MM.1S (cell line): ENCODE measurements at regions not wholly inside any gene's neighbourhood (a gene's known extent, or its start where the extent isn't known, plus 50 kb on each side); places are given as distances from the start of the nearest gene placed in this dataset.

Experiments used
- DNase-seq: peaks from one replicate; pipeline ENCODE4 v3.0.0-alpha.2; 2015
- H2AFZ ChIP-seq: fragments of 300-600 bp; sonication (generic); 2 replicates; pipeline ENCODE4 v1.6.0; 2016; ENCODE audit warnings: antibody characterized with exemption, low read length
- H3F3A ChIP-seq: fragments of 300-600 bp; sonication (generic); 2 replicates; pipeline ENCODE4 v1.6.1; 2016; ENCODE audit warnings: mild to moderate bottlenecking, antibody characterized with exemption, low read length, moderate library complexity, mixed read lengths; ENCODE audit not compliant: insufficient read depth
- H3K27ac ChIP-seq: fragments of 300-600 bp; sonication (generic); 2 replicates; pipeline ENCODE4 v1.5.1; 2016; ENCODE audit warnings: mild to moderate bottlenecking, low read length
- H3K27me3 ChIP-seq: fragments of 300-600 bp; sonication (generic); replicated peaks from 2 replicates; pipeline ENCODE4 v1.6.0; 2016; ENCODE audit warnings: low read length; ENCODE audit not compliant: insufficient read depth
- H3K36me3 ChIP-seq: fragments of 300-600 bp; sonication (generic); replicated peaks from 2 replicates; pipeline ENCODE4 v1.6.1; 2016; ENCODE audit warnings: mild to moderate bottlenecking, low read length, mixed read lengths; ENCODE audit not compliant: insufficient read depth
- H3K4me1 ChIP-seq: fragments of 300-600 bp; sonication (generic); 2 replicates; pipeline ENCODE4 v1.6.1; 2016; ENCODE audit warnings: low read length, mixed read lengths
- H3K4me2 ChIP-seq: fragments of 300-600 bp; sonication (generic); 2 replicates; pipeline ENCODE4 v1.6.0; 2016; ENCODE audit warnings: low read depth, low read length
- H3K4me3 ChIP-seq: fragments of 300-600 bp; sonication (generic); 2 replicates; pipeline ENCODE4 v1.5.1; 2016; ENCODE audit warnings: low read length, mixed read lengths
- H3K79me2 ChIP-seq: fragments of 300-600 bp; sonication (generic); 2 replicates; pipeline ENCODE4 v1.6.1; 2016; ENCODE audit warnings: mixed run types, low read length, mixed read lengths
- H3K9ac ChIP-seq: fragments of 300-600 bp; sonication (generic); 2 replicates; pipeline ENCODE4 v1.6.1; 2016; ENCODE audit warnings: low read length, mixed read lengths
- H3K9me2 ChIP-seq: fragments of 300-600 bp; sonication (generic); replicated peaks from 2 replicates; pipeline ENCODE4 v1.6.1; 2016; ENCODE audit warnings: mild to moderate bottlenecking, low read length, mixed read lengths; ENCODE audit not compliant: insufficient read depth
- H3K9me3 ChIP-seq: fragments of 300-600 bp; sonication (generic); replicated peaks from 2 replicates; pipeline ENCODE4 v1.6.1; 2016; ENCODE audit warnings: mild to moderate bottlenecking, low read length, mixed read lengths; ENCODE audit not compliant: insufficient read depth
- H4K20me1 ChIP-seq: fragments of 300-600 bp; sonication (generic); 2 replicates; pipeline ENCODE4 v1.6.1; 2016; ENCODE audit warnings: mild to moderate bottlenecking, low read length, moderate library complexity, mixed read lengths; ENCODE audit not compliant: insufficient read depth
- CTCF ChIP-seq: fragments of 300-600 bp; sonication (generic); IDR thresholded peaks from 2 replicates; pipeline ENCODE4 v1.5.1; 2016; ENCODE audit warnings: antibody characterized with exemption, low read length, mixed read lengths
- EZH2 ChIP-seq: fragments of 300-600 bp; sonication (generic); optimal IDR thresholded peaks from 2 replicates; pipeline ENCODE3; 2017; ENCODE audit warnings: low read depth, mild to moderate bottlenecking, antibody characterized with exemption, low read length, mixed read lengths
- EZH2phosphoT487 ChIP-seq: fragments of 300-600 bp; sonication (generic); IDR thresholded peaks from 2 replicates; pipeline ENCODE4 v1.6.1; 2018; ENCODE audit warnings: antibody characterized with exemption, low read length

- H3K9me3 ChIP-seq = no peaks in the 10 kb centered on the region
- TF ChIP-seq EZH2phosphoT487 (no peak), CTCF (no peak), EZH2 (no peak)
- H3K36me3 ChIP-seq = no peaks in the 10 kb centered on the region
- no peak overlapping the region for H3K27ac ChIP-seq
- no peak overlapping the region for H3K9ac ChIP-seq
- no peak overlapping the region for H2AFZ ChIP-seq
- H3K4me3 ChIP-seq = no peak overlapping the region
- no peaks in the 10 kb centered on the region for H3F3A ChIP-seq
- H3K79me2 ChIP-seq = no peaks in the 10 kb centered on the region
- no peaks in the 10 kb centered on the region for H3K4me1 ChIP-seq
- no peak overlapping the region for H3K4me2 ChIP-seq
- H3K9me2 ChIP-seq = no peaks in the 10 kb centered on the region
- no peaks in the 10 kb centered on the region for H3K27me3 ChIP-seq
- no peak for DNase-seq
- no peaks in the 10 kb centered on the region for H4K20me1 ChIP-seq
These were observed 516.3 kb downstream of the SLITRK6 start for GRCh38 chr13:85282876-85283275.

- H3K79me2 ChIP-seq = no peaks in the 10 kb centered on the region
- no peak overlapping the region for H3K4me3 ChIP-seq
- no peak for DNase-seq
- no peaks in the 10 kb centered on the region for H4K20me1 ChIP-seq
- no peak overlapping the region for H2AFZ ChIP-seq
- H3K9ac ChIP-seq = no peak overlapping the region
- H3K4me2 ChIP-seq = no peak overlapping the region
- TF ChIP-seq EZH2 (no peak), CTCF (no peak), EZH2phosphoT487 (no peak)
- no peaks in the 10 kb centered on the region for H3K9me3 ChIP-seq
- no peaks in the 10 kb centered on the region for H3K4me1 ChIP-seq
- no peaks in the 10 kb centered on the region for H3K9me2 ChIP-seq
- no peaks in the 10 kb centered on the region for H3F3A ChIP-seq
- H3K27ac ChIP-seq = no peak overlapping the region
- H3K27me3 ChIP-seq = no peaks in the 10 kb centered on the region
- no peaks in the 10 kb centered on the region for H3K36me3 ChIP-seq
These were observed 520.4 kb downstream of the SLITRK6 start for GRCh38 chr13:85278851-85279250.

- no peak overlapping the region for H3K27ac ChIP-seq
- no peak for DNase-seq
- H2AFZ ChIP-seq = no peak overlapping the region
These were observed 521.5 kb downstream of the SLITRK6 start for GRCh38 chr13:85277748-85278147.

More at GRCh38 chr13:85277748-85278147, 521.5 kb downstream of the SLITRK6 start:
- H3K4me2 ChIP-seq = no peak overlapping the region
- H3K9ac ChIP-seq = no peak overlapping the region
- TF ChIP-seq EZH2phosphoT487 (no peak), CTCF (no peak), EZH2 (no peak)
- H3K79me2 ChIP-seq = no peaks in the 10 kb centered on the region
- H3K4me3 ChIP-seq = no peak overlapping the region
- no peaks in the 10 kb centered on the region for H3F3A ChIP-seq
- no peaks in the 10 kb centered on the region for H3K36me3 ChIP-seq
- no peaks in the 10 kb centered on the region for H3K9me2 ChIP-seq
- no peaks in the 10 kb centered on the region for H3K9me3 ChIP-seq
- no peaks in the 10 kb centered on the region for H3K4me1 ChIP-seq
- H4K20me1 ChIP-seq = no peaks in the 10 kb centered on the region
- no peaks in the 10 kb centered on the region for H3K27me3 ChIP-seq
